ENCODE measurements at regions not wholly inside any gene's neighbourhood (a gene's known extent, or its start where the extent isn't known, plus 50 kb on each side); places are given as distances from the start of the nearest gene placed in this dataset.

DNA sequence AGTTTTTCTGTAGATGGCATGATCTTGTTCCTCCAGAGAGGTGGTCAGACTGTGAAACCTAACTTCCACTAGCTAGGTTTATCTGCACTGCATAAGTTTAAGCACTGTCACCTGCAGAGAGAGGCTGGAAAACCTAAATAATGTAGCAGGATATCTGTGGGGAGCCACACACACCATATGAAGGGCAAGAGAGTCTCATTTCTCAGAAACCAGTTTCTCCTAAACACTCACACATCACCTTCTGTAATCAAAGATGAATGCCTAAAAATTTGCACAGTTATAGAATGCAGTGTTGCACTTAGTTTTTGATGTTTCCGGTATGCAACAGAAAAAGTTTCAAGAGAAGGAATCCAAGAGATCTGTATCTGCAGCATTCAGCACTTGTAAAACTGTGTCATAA lies 654.6 kb downstream of the ADGRL2 start:
- DNase-seq: no peak

DNA sequence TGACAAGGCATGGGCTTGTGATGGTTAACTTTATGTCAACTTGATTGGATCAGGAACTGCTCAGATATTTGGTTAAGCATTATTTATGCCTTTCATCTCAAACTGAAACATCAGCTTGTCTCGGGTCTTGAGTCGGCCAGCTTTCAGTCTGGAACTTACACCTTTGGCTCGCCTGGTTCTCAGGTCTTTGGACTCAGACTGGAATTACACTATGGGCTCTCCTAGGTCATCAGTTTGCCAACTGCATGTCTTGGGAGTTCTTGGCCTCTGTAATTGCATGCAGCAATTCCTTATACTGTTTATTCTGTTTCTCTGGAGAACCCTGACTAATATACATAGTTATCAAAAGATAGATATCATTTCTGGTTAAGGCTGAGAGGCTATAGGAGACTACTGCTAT lies 653.7 kb downstream of the ADGRL2 start:
- DNase-seq: no peak

DNA sequence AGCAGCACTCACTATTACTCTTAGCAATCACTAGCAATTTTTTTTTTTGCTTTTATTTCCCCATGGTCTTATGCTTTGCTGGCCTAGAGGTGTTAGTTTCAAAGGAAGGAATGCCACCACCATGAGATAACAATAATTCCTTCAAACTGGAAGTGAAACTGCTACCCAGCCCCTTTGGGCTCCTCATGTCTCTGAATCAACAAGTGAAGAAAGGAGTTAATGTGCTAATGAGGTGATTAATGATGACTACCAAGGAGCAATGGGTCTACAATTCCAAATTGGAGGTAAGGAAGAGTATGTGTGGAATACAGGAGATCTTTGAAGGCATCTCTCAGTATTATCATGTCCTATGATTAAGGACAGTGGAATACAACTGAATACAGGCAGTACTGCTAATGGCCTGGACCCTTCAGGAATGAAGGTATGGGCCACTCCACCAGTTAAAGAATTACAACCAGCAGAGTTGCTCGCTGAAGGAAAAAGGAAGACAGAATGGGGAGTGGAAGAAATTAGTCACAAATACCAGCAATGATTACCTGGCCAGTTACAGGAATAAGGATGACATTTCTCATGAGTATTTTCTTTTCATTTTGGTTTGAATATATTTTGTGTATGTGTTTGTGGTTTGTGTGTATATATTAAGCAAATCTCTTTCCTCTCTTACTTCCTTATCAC lies 652.9 kb downstream of the ADGRL2 start:
- DNase-seq: no peak

DNA sequence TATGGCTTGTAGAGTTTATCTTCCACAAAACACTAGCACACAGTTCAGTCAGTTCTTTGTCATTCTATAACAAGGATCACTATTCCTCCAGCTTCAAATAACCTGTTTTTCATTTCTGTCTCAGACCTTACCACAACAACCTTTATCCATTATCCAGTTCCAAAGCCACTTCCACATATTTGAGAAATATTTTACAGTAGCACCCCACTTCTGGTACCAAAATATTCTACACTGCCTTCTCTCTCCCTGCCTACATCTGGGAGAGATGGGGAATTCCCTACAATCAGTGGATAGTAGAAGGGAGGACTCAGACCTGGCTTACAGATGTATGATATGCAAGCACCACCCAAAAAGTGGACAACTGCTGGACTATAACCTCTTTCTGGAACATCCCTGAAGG lies 651.4 kb downstream of the ADGRL2 start:
- DNase-seq: no peak

DNA sequence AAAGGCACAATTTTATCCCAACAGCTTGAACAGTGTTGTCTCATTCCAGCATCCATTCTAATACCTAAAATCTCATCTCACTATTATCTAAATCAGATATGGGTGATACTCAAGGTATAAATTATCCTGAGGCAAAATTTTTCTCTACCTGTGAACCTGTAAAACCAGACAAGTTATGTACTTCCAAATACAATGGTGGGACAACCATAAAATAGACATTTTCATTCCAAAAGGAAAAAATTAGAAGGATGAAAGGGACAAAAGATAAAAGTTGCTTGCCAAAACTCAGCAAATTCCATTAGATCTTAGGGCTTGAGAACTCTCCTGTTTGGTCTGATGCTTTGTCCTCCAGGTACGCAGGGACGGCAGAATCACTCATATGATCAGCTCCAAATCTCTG lies 650.5 kb downstream of the ADGRL2 start:
- DNase-seq: no peak

DNA sequence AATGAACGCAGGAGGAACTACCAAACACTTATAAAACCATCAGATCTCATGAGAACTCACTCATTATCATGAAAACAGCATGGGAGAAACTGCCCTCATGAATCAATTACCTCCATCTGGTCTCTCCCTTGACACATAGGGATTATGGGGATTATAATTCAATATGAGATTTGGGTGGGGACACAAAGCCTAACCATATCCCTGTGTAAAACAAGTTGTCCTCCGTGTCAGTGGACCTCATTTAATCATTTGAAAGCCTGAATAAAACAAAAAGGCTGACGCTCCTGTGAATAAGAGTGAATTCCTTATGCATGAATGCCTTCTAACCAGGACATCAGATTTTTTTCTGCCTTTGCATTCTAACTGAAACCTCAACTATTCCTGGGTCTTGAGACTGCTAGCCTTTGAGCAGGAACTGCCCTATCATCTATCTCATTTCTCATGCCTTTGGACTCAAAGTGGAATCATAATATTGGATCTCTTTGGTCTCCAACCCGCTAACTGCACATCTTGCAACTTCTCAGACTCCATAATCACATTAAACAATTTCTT lies 648.8 kb downstream of the ADGRL2 start:
- no peak for DNase-seq

DNA sequence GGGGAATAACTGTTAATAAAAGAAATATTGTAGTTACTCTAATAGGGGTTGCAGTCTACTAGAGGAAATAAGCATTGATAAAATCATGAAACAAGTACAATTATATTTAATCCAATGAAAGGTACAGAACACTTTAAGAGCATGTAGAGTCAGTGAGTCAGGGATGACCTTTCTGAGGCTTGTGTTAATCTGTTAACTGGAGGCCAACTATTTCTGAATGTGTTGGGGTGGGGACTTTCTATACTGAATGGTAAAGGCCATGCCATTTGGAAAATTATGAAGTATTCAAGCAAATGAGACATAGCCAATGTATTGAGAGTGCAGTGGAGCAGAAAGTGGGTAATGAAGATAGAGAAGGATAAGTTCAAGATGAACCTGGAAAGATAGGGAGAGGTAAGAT lies 646.2 kb downstream of the ADGRL2 start:
- no peak for DNase-seq

DNA sequence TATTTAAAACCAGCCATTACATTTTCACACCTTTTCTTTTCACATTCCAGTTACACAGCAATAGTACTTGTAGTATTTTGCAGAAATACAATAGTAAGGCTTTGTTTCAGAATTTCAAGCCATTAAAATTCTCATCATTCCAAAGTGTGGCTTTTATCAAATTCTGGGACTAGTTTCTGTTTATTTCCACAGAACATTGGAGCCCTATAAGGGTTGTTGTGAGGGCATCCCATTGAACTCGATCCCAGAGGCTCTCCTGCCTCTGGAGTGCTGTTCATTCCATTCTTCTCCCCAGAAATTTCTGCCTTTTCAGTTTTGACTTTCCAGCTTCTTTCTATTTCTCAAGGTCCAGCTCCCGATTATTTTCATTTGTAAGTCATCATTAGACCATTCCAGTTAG lies 645.5 kb downstream of the ADGRL2 start:
- no peak for DNase-seq

DNA sequence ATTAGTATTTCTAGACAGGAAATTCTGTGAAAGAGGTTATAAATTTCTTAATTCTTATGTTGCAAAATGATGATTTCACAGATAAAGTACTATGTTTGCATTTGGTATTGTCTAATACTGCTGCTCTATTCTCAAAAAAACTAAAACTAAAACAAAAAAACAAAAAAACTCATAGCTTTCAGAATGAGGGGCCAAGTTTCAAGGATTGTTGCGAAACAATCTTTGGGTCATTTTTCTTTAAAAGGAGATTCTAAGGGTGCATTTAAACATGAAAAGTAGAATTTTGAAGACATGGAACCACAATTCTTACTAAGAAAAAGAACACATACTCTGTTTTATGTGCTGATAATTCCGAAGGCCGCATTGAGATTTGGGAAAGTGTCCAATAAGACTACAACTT lies 645.1 kb downstream of the ADGRL2 start:
- no peak for DNase-seq

DNA sequence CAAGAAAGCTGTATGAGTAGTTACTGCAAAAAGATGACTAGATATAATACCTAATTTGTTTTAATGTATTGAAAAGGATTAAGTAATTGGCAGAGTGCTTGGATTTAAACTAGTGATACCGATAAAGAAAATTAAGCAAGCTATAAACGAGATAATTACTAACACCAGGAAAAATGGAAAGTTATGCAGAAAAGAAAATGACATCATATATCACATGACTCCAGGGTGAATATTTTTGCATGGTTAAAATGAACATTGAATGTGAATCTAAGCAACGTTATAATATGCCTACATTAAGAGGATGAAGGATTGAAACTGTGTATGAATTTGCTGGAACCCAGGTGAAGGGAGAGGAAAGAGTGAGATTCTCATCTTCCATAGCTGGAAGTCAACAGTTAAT lies 644.4 kb downstream of the ADGRL2 start:
- DNase-seq: no peak

DNA sequence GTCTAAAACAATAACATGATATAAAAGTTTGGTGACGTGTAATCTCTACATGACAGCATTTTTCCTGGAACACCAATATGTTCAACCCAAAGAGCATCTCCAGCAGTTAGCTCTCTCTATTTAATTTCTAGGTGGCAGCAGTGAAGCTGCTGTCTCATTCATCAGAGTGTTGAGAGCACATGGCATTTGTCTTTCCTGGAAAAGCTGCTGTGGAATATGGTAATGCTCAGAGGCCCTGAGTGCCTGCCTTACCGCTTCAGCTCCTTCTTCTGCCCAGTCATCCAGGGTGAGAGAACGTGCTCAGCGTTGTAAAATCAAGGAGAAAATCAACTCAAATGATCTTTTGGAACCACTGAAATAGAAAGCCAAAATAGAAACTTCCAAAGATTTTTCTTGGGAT lies 640.7 kb downstream of the ADGRL2 start:
- DNase-seq: no peak

DNA sequence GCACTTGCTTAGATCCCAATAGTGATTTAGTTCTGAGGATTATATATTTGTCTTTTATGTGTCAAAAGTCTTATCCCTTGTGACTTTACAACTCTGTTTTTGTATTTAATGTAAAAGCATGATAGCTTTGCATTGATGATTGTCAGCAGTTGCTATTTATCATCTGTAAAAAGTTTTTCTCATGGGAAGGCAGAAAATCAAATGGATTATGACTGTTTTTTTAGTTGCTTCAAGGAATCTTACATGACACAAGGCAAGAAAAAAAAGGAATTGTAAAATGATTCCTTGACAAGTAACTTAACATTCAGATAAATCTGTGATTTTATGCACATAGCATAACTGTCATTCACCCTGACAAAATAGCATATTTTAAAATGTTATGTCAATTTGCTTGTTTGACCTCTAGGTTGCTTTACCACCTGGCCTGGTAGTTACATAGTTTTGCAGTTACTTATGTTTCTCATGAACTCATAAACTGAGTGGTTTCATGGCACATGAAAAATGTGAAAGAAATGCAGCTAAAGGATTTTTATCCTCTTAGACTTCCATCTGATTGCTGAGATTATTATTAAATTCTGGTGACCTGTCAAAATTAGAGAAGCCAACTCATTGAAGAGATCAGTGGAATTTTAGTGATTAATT lies 622.6 kb downstream of the ADGRL2 start:
- no peak for DNase-seq

DNA sequence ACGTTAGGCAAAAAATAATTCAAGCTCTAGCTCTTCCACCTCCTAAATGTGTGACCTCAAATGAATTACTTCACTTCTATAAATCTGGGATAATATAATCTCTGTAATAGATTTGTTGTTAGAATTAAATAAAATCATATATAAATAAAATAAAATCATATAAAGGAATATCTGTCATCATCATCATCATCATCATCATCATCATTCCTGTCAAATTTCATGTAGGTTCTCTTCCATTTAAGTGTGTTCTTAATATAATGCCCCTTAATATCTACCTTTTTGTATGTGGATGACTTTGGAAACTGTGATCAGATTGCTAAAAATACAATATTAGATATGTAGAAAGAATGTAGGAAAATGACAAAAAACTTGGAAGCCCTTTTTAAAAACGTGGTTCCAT lies 621.0 kb downstream of the ADGRL2 start:
- no peak for DNase-seq

DNA sequence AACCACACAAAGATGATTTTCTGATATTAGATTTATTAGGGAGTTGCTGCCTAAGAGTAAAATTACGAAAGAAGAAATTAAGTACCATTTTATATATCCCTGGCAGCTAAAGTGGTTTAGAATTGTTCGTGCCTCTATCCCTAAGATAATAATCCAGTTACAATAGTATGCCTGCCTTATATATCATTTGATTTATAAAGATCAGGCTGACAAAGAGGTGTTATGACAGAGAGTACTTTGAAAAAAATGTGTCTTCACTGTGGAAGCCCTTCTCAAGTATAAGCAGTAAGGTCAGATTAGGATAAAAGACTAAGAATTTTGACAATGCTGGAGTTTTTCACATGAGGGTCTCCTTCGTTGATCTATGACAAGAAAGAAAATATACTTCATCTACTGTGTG lies 619.9 kb downstream of the ADGRL2 start:
- DNase-seq: no peak

DNA sequence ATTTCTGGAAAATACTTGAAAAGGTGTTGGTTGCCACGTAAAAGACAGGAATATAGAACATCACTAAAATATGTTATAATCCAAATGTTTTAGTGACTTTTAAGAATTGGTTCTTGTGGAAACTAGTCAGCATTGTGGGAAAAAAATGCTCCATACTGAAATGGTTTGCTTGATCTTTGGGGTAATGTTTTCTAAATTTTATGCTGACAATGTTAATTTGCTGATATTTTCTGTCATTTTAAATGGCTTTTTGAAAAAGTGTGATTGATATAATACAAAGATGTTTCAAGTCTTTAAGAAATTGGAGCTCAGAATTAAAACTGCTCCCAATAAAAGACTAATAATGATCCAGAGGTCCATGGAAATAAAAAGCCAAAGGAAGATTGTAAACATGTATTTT lies 610.9 kb downstream of the ADGRL2 start:
- no peak for DNase-seq

DNA sequence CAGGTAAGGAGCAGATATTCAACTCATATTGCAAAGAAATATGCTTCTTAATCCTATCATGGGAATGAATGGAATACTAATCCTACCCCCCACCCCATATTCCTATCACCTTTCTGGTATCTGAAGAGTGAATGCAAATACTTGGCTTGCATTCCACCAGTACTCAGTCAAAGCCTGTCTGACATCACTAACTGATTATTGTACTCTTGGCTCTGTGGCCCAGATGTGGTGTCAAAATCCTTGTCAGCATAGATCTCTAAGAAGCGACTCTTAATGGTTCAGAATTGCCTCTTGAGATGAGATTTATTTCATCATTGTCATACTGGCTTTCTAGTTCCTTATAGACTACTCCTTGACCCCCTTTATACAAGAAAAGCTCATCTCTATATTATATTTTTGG lies 604.6 kb downstream of the ADGRL2 start:
- DNase-seq: no peak

DNA sequence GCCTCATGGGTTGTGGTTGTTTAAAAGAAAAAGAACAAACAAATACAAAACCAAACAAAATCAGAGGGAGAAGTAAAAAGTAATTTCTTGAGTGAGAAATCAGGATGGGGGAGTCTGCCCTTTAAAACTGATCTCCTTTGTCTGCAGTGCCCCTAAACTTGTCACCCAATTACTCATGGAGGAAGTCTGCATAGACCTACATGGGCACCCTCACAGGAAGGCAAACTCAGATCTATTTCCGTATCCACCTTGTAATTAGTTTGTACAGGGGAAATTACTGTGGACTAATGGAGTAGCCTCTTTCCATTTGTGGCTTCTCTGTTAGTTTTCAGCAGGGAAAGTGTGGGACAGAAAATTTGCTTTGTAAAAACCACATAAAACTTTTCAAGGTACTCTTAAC lies 600.4 kb downstream of the ADGRL2 start:
- DNase-seq: no peak

DNA sequence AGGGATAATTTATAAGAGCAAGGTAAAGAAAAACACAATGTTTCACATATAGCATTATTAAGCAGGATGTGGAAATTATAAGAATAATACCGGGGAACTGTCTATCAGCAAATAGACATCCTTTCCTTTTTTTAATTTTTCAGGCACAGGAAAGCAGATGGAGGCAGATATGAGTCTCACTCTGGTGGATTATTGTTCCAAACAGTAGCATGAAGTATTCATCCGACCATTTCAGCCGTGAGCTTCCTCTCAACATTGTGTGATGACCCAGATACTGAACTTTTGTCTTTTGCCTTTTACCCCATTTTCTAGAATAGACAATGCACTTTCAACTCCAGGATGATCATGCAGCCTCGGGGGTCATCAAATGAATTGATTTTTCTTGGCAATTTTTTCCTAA lies 599.8 kb downstream of the ADGRL2 start:
- DNase-seq: no peak

DNA sequence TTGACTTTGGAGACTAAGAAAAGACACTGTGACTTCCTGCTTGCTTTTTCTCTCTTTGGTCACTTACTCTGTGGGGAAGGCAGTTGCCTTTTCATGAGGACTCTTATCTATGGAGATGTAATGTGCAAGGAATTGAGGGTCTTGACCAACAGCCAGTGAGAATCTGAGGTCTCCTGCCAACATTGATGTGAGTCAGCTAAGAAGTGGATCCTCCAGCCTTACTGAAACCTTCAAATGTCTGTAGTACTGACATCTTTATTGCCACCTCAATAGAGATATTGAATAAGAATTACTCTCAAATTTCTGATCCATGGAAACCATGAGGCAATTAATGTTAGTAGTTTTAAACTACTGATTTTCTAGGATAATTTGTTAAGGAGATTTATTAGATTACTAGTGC lies 598.4 kb downstream of the ADGRL2 start:
- no peak for DNase-seq

DNA sequence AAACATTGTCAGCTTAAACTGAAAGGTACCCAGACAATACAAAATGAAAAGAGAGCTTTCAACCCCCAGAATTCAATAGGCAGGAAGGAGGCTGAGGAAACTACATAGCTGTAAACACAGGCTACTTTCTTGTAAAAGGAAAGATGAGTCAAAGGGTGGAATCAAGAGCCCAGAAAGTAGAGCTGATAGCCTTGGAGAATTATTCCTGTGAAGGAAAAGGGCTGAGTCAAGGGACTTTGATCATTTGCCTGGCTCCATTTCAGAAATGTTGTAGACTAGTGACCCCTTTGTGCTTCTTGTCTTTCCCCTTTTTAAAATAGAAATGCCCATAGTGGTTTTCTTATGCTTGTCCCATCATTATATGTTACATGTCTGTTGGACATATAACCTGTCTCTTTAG lies 597.6 kb downstream of the ADGRL2 start:
- DNase-seq: no peak

DNA sequence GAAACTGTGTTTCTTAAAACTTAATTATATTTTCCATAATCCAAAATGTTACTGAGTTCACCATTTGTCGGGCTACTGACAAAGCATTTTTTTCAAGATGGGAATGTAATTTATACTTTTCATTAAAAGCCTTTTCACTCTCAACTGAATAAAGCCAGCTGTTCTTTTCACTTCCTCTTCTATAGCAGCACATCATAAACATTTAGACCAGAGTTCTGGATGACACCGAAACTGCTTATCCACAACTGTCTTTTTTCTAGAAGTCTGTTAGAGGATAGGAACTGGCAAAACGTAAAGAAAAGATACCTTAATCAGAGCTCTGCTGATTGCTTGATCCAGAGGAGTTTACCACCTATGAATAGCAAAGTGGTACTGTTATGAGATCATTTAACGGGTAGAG lies 594.7 kb downstream of the ADGRL2 start:
- DNase-seq: no peak

DNA sequence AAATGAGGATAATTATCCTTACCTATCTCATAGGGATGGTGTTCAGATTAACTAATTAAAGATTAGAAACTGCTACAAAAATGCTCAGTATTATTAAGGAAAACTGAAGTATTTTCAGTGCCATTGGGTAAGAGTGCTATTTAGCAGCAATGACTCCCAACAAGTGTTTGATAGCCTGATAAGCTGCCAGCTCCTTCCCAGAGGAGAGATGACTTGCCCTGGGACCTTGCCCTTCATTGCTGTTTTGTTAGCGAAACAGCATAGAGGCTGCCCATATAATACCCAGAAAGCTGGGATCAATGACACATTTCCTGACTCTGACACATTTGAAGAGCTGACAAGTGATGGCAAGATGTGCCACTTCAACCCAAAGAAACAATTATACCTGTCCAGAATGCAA lies 592.2 kb downstream of the ADGRL2 start:
- no peak for DNase-seq

DNA sequence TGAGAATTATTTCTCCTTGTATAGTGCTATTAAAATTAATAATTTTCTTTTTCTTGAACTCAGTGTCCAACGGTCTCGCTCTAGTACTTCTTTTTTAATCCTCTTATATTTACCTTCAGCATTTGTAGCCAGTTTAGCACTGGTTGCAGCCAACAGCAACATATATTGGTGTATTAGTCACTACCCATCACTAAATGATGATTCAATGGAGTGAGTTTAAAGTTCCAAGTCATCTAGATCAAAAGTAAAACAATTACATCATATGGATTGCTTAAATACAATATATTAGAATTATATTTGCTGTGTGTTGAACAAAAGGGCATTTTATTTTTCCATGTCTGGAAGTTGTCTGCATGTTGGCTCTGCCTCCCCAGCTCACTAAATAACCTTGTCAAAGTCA lies 591.8 kb downstream of the ADGRL2 start:
- no peak for DNase-seq

DNA sequence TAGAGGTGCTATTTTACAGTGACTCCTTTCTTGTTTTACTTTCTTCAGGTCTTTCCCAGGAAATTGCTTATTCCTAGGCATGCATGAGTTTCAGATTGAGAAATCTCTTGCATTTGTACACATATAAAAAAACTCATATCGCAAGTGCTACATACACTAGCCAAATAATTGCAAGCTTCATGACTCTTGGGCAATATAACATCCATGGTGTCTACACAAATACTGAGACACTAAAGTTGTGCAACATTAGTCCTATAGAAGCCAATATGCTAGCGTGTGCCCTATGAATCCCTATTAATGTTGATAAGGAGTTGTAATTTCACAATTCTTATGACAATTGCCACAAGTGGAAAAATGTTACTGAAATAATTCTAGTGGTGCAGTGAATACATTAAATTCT lies 591.0 kb downstream of the ADGRL2 start:
- DNase-seq: no peak

DNA sequence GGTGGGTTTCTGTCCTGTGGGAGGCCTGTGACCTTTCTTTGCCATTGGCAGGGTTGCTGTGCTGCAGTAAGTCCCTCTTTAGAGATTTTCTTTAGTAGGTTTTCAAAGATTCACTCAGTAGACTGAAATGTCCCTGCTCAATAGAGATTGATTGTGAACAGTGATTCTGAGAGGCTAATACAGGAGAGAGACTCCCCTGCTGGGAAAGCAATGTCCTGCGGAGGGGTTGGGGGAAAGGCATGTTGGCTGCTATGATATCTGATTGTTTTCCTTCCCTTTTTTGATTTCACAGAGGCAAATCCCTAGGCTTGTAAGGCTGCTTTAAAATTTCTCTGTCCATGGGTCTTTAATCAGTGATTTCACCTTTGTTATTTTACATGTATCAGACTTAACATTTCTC lies 589.9 kb downstream of the ADGRL2 start:
- no peak for DNase-seq

Data from NK-92 treated with Interleukin-12 subunit alpha and Interleukin-12 subunit beta, amount 100 ng/mL, for 24 hours (cell line).